Ovary (tissue), 3 donors: ENCODE measurements at regions not wholly inside any gene's neighbourhood (a gene's known extent, or its start where the extent isn't known, plus 50 kb on each side); places are given as distances from the start of the nearest gene placed in this dataset.

Source experiments
- EP300 ChIP-seq: sonication (generic); formaldehyde crosslinking; IDR thresholded peaks from one replicate; pipeline ENCODE4 v1.6.1; 2017; ENCODE audit warnings: antibody characterized with exemption
- POLR2A ChIP-seq: fragments of 450-650 bp; IDR thresholded peaks from one replicate; pipeline ENCODE4 v1.6.1; 2017; ENCODE audit warnings: antibody characterized with exemption, mild to moderate bottlenecking, moderate library complexity
- TF ChIP-seq, protein P1 (sequence below), 3 donors: fragments of 450-650 bp in 2 of 3; fragments of 200-600 bp in 1 of 3; IDR thresholded peaks; one replicate each; pipeline versions ENCODE4 v1.5.1 to v1.8.0; 2016 to 2022; ENCODE audit warnings: antibody characterized with exemption in 3 of 3, mild to moderate bottlenecking in 1 of 3
- donor health status: DM: no; HTN: no; CAD: no.

GRCh38 chr4:123204737-123205136 lies 191.9 kb upstream of the SPRY1 start:
- TF ChIP-seq, protein P1, sequence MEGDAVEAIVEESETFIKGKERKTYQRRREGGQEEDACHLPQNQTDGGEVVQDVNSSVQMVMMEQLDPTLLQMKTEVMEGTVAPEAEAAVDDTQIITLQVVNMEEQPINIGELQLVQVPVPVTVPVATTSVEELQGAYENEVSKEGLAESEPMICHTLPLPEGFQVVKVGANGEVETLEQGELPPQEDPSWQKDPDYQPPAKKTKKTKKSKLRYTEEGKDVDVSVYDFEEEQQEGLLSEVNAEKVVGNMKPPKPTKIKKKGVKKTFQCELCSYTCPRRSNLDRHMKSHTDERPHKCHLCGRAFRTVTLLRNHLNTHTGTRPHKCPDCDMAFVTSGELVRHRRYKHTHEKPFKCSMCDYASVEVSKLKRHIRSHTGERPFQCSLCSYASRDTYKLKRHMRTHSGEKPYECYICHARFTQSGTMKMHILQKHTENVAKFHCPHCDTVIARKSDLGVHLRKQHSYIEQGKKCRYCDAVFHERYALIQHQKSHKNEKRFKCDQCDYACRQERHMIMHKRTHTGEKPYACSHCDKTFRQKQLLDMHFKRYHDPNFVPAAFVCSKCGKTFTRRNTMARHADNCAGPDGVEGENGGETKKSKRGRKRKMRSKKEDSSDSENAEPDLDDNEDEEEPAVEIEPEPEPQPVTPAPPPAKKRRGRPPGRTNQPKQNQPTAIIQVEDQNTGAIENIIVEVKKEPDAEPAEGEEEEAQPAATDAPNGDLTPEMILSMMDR (IDR thresholded peaks at IDR 0.05), result no peak
- TF ChIP-seq POLR2A, result no peak
- TF ChIP-seq EP300, result no peak
